HepG2 (cell line): ENCODE measurements at regions not wholly inside any gene's neighbourhood (a gene's known extent, or its start where the extent isn't known, plus 50 kb on each side); places are given as distances from the start of the nearest gene placed in this dataset.

Source experiments
- DMAP1 ChIP-seq: IDR thresholded peaks from 2 replicates; pipeline ENCODE4 v1.6.1; 2016
- EHMT2 ChIP-seq: fragments of 200-600 bp; sonication (generic); IDR thresholded peaks from 2 replicates; pipeline ENCODE4 v1.7.0; 2017; ENCODE audit warnings: antibody characterized with exemption, low read depth, low read length, borderline replicate concordance
- HMG20A ChIP-seq: IDR thresholded peaks from 2 replicates; pipeline ENCODE4 v1.6.1; 2016; ENCODE audit warnings: borderline replicate concordance
- KLF9 ChIP-seq: IDR thresholded peaks from 2 replicates; pipeline ENCODE4 v1.6.1; 2016; ENCODE audit warnings: low read depth
- MEF2D ChIP-seq: sonication (generic); formaldehyde crosslinking; IDR thresholded peaks from 2 replicates; pipeline ENCODE4 v1.5.1; 2020; ENCODE audit warnings: mild to moderate bottlenecking, missing genetic modification reagents
- MEIS2 ChIP-seq: sonication (generic); formaldehyde crosslinking; IDR thresholded peaks from 2 replicates; pipeline ENCODE4 v1.9.0; 2021; ENCODE audit warnings: mild to moderate bottlenecking, missing genetic modification reagents
- NR2F1 ChIP-seq, 2 experiments: fragments of 450-650 bp in 1 of 2; formaldehyde crosslinking in 1 of 2; IDR thresholded peaks; 2 replicates each; pipeline versions ENCODE4 v1.5.0 to v1.6.1; 2016 to 2020; ENCODE audit warnings: mild to moderate bottlenecking in 1 of 2, missing compliant biosample characterization in 1 of 2, missing genetic modification reagents in 1 of 2, moderate library complexity in 1 of 2
- RXRB ChIP-seq: IDR thresholded peaks from 2 replicates; pipeline ENCODE4 v1.6.1; 2016; ENCODE audit warnings: borderline replicate concordance, missing genetic modification reagents, missing compliant biosample characterization
- SOX13 ChIP-seq, 3 experiments: fragments of 450-650 bp in 1 of 3; sonication (generic) in 1 of 3; formaldehyde crosslinking in 1 of 3; IDR thresholded peaks in 2 of 3; conservative IDR thresholded peaks in 1 of 3; 2 replicates each; pipeline versions ENCODE4 v1.5.0 to v1.6.1; 2016 to 2020; ENCODE audit warnings: antibody characterized with exemption in 1 of 3, mild to moderate bottlenecking in 1 of 3, missing compliant biosample characterization in 1 of 3, missing genetic modification reagents in 1 of 3, moderate library complexity in 1 of 3
- ZNF224 ChIP-seq: sonication (generic); formaldehyde crosslinking; IDR thresholded peaks from 2 replicates; pipeline ENCODE4 v1.5.0; 2020; ENCODE audit warnings: mild to moderate bottlenecking, missing genetic modification reagents
- TF ChIP-seq, protein P1 (sequence below): sonication (generic); formaldehyde crosslinking; IDR thresholded peaks from 2 replicates; pipeline ENCODE4 v1.4.0; 2020; ENCODE audit warnings: mild to moderate bottlenecking, missing genetic modification reagents
- TF ChIP-seq, protein P2 (sequence below): IDR thresholded peaks from 2 replicates; pipeline ENCODE4 v1.4.0; 2020; ENCODE audit warnings: mild to moderate bottlenecking, missing genetic modification reagents
- TF ChIP-seq, protein P3 (sequence below): sonication (generic); formaldehyde crosslinking; IDR thresholded peaks from 2 replicates; pipeline ENCODE4 v1.4.0; 2020; ENCODE audit warnings: missing genetic modification reagents

DNA sequence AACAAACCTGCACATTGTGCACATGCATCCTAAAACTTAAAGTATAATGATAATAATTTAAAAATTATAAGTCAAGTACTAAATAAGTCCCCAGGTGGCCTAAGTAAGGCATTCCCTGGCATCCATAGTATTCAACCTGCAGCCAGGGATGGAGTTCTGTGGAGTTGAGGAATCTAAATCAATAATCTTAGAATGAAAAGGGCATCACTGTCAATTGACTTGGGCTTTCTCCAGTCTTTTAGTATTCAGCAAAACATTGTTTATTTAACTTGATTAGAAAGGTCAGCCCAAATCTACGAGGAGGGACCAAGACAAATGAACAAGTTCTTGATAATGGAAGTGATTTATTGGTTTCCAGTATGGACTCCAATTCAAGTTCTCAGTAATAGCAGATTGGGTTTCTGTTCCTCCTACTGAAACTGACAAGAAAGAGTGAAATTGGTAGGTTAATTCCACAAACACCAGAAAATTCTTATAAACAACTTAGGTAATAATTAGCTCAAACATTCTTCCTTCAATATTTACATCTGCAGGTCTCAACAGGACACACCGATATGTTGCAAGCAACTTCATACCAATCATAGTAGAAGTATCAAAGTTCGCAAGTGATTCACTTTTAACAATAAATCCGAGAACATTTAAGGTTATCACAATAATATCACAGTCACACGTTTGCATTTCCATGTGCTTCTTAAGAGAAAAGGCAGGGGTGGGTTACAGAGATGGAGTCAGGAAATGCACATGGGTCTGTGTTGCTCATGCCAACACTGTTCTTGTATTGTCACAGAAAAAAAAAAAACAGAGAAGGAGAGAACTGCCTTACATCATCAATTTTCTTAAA lies 51.7 kb upstream of the EHBP1 start (continued):
- TF ChIP-seq RXRB (peak; percentile 98), NR2F1 (CRISPR knock-in tag; IDR thresholded peaks at IDR 0.05) (0 out of 4 replicates have a peak, but pooled peaks of 1 of the 2 experiments have one; percentile 46), KLF9 (CRISPR knock-in tag) (no peak), DMAP1 (peak; percentile 59), MEF2D (CRISPR knock-in tag) (peak; percentile 79; the same call in 1 of the 2 replicates), ZNF224 (CRISPR knock-in tag) (no peak), EHMT2 (peak; percentile 67; the same call in 1 of the 2 replicates), SOX13 (IDR thresholded peaks at IDR 0.05) (no peak), SOX13 (CRISPR knock-in tag; conservative IDR thresholded peaks at IDR 0.05 in 1 of 2, IDR thresholded peaks at IDR 0.05 in 1 of 2) (peak in 1 of 2 experiments; percentile 94; a peak in 2 of 4 replicates), HMG20A (peak; percentile 94), MEIS2 (CRISPR knock-in tag) (no peak)
- TF ChIP-seq, protein P1, sequence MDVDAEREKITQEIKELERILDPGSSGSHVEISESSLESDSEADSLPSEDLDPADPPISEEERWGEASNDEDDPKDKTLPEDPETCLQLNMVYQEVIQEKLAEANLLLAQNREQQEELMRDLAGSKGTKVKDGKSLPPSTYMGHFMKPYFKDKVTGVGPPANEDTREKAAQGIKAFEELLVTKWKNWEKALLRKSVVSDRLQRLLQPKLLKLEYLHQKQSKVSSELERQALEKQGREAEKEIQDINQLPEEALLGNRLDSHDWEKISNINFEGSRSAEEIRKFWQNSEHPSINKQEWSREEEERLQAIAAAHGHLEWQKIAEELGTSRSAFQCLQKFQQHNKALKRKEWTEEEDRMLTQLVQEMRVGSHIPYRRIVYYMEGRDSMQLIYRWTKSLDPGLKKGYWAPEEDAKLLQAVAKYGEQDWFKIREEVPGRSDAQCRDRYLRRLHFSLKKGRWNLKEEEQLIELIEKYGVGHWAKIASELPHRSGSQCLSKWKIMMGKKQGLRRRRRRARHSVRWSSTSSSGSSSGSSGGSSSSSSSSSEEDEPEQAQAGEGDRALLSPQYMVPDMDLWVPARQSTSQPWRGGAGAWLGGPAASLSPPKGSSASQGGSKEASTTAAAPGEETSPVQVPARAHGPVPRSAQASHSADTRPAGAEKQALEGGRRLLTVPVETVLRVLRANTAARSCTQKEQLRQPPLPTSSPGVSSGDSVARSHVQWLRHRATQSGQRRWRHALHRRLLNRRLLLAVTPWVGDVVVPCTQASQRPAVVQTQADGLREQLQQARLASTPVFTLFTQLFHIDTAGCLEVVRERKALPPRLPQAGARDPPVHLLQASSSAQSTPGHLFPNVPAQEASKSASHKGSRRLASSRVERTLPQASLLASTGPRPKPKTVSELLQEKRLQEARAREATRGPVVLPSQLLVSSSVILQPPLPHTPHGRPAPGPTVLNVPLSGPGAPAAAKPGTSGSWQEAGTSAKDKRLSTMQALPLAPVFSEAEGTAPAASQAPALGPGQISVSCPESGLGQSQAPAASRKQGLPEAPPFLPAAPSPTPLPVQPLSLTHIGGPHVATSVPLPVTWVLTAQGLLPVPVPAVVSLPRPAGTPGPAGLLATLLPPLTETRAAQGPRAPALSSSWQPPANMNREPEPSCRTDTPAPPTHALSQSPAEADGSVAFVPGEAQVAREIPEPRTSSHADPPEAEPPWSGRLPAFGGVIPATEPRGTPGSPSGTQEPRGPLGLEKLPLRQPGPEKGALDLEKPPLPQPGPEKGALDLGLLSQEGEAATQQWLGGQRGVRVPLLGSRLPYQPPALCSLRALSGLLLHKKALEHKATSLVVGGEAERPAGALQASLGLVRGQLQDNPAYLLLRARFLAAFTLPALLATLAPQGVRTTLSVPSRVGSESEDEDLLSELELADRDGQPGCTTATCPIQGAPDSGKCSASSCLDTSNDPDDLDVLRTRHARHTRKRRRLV = no peak
- TF ChIP-seq, protein P2, sequence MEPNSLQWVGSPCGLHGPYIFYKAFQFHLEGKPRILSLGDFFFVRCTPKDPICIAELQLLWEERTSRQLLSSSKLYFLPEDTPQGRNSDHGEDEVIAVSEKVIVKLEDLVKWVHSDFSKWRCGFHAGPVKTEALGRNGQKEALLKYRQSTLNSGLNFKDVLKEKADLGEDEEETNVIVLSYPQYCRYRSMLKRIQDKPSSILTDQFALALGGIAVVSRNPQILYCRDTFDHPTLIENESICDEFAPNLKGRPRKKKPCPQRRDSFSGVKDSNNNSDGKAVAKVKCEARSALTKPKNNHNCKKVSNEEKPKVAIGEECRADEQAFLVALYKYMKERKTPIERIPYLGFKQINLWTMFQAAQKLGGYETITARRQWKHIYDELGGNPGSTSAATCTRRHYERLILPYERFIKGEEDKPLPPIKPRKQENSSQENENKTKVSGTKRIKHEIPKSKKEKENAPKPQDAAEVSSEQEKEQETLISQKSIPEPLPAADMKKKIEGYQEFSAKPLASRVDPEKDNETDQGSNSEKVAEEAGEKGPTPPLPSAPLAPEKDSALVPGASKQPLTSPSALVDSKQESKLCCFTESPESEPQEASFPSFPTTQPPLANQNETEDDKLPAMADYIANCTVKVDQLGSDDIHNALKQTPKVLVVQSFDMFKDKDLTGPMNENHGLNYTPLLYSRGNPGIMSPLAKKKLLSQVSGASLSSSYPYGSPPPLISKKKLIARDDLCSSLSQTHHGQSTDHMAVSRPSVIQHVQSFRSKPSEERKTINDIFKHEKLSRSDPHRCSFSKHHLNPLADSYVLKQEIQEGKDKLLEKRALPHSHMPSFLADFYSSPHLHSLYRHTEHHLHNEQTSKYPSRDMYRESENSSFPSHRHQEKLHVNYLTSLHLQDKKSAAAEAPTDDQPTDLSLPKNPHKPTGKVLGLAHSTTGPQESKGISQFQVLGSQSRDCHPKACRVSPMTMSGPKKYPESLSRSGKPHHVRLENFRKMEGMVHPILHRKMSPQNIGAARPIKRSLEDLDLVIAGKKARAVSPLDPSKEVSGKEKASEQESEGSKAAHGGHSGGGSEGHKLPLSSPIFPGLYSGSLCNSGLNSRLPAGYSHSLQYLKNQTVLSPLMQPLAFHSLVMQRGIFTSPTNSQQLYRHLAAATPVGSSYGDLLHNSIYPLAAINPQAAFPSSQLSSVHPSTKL (CRISPR knock-in tag) = peak; percentile 97
- TF ChIP-seq, protein P3, sequence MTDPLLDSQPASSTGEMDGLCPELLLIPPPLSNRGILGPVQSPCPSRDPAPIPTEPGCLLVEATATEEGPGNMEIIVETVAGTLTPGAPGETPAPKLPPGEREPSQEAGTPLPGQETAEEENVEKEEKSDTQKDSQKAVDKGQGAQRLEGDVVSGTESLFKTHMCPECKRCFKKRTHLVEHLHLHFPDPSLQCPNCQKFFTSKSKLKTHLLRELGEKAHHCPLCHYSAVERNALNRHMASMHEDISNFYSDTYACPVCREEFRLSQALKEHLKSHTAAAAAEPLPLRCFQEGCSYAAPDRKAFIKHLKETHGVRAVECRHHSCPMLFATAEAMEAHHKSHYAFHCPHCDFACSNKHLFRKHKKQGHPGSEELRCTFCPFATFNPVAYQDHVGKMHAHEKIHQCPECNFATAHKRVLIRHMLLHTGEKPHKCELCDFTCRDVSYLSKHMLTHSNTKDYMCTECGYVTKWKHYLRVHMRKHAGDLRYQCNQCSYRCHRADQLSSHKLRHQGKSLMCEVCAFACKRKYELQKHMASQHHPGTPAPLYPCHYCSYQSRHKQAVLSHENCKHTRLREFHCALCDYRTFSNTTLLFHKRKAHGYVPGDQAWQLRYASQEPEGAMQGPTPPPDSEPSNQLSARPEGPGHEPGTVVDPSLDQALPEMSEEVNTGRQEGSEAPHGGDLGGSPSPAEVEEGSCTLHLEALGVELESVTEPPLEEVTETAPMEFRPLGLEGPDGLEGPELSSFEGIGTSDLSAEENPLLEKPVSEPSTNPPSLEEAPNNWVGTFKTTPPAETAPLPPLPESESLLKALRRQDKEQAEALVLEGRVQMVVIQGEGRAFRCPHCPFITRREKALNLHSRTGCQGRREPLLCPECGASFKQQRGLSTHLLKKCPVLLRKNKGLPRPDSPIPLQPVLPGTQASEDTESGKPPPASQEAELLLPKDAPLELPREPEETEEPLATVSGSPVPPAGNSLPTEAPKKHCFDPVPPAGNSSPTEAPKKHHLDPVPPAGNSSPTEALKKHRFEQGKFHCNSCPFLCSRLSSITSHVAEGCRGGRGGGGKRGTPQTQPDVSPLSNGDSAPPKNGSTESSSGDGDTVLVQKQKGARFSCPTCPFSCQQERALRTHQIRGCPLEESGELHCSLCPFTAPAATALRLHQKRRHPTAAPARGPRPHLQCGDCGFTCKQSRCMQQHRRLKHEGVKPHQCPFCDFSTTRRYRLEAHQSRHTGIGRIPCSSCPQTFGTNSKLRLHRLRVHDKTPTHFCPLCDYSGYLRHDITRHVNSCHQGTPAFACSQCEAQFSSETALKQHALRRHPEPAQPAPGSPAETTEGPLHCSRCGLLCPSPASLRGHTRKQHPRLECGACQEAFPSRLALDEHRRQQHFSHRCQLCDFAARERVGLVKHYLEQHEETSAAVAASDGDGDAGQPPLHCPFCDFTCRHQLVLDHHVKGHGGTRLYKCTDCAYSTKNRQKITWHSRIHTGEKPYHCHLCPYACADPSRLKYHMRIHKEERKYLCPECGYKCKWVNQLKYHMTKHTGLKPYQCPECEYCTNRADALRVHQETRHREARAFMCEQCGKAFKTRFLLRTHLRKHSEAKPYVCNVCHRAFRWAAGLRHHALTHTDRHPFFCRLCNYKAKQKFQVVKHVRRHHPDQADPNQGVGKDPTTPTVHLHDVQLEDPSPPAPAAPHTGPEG (CRISPR knock-in tag) = no peak
